GM19239 (cell line): ENCODE measurements at regions not wholly inside any gene's neighbourhood (a gene's known extent, or its start where the extent isn't known, plus 50 kb on each side); places are given as distances from the start of the nearest gene placed in this dataset.

Experiments
- DNase-seq: peaks from one replicate; pipeline ENCODE4 v3.0.0; 2011; ENCODE audit warnings: low spot score; ENCODE audit not compliant: insufficient read length
- FAIRE-seq: peaks from 2 replicates; lab custom pipeline; 2011; peaks lifted over from hg19 to GRCh38; lab: Jason Lieb, UNC

DNA sequence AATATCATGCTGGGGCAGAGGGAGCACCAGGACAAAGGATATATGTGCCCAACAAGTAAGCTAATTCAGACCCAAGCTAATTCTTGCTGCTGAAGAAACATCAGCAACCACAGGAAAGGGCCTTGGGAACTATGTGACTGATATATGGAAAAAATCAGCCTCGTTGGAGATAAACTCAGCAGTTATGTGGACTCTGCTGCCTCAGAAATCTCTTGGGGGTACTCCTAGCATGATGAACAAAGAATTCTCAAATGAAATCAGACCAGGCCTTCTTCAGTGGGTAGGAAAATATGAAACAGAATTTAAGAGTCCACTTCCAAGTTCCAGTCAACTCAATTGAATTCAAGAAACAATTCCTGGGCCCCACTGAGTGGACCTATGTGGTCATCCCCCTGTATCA lies 367.9 kb downstream of the TNS1 start:
- FAIRE-seq: no peak
- no peak for DNase-seq

DNA sequence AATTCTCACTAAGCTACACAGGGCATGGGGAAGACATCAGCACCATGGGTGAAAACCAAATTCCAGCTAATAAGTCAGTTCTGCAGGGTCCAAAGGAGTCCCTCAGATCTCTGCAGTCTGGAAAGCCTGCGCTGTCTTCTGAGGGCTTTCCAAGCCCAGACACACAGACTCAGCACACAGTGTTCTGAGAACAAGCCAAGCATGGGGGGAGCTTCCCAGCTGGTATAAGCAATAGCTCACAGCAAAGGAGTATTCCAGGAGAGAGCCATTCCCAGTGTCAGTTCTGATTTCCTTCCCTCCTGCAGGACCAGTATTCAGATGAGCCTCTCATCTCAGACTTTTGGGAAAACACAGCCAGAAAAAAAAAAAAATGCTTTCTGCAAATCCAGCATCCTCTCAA lies 370.8 kb downstream of the TNS1 start:
- FAIRE-seq: no peak
- no peak for DNase-seq

DNA sequence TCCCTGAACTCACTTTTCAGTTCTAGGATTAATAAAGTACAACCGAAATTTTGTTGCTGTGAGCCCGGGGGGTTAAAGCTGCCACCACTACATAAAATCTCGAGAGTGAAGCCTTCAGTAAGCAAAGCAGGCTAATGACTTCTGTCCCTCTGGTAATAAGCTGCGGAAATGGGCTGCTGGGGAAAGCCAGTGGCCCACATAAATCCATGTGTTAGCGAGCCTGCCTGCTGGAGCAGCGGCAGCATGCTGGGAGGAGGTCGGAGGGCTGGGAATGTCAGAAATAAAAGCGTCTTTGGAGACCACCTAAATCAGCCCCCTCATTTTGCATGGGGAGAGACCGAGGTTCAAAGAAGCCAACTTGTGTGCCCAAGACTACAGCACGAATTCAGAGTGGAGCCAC lies 371.7 kb downstream of the TNS1 start:
- FAIRE-seq (no peak), DNase-seq (no peak)

DNA sequence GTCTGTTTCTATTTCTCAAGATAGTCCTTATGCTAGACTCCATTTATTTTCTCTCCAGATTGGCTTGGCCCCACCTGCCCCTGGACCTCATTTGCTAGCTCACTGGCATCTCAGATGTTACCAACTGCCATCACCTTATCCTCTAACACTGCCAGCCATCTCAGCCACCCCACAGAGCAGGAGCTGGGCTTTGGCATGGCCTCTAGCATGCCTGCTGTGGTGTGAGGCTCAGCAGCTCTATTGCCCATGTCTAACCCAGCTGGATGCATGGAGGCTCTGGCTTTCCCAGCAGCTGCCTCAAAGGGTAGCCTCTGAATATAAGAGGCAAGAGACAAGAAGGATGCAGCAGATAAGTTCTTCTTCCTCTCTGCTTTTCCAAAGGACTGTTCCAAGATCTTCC lies 373.4 kb downstream of the TNS1 start:
- no peak for FAIRE-seq
- DNase-seq: no peak

DNA sequence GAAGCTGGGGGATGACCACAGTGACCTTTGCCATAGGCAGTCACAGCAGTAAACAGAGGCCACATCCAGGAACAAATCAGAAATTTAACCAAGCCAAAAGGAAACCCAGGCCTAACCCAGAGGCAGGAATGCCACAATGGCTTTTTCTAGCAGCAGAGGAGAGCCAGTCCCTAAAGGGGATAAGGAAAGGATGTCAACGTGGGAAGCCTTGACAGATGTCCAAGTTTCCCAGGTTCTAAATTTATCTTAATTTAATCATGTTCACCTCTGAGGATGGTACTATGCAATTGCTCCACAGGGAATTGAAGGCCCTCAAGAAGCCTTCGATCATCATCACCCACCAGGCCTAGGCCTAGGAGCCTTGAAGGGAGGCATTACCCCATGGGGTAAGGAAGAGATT lies 374.7 kb downstream of the TNS1 start:
- no peak for DNase-seq
- no peak for FAIRE-seq

DNA sequence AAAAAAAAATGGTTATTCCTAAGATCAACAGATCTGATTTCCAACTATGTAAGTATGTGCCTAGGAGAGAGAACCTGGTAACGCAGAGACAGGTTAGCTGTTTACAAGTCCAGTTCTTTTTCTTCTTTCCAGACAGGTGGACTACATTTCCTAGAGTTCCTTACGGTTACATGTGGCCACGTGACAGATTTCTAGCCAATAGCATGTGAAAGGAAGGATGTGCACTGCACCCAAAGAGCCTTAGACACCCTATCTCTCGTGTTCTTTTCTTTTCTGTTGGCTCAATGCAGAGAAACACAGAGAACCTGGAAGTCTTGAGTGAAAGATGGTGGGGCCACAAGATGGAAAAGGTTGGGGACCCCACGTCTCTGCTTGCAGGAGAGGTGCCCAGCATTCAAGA lies 375.9 kb downstream of the TNS1 start:
- FAIRE-seq (no peak), DNase-seq (no peak)

DNA sequence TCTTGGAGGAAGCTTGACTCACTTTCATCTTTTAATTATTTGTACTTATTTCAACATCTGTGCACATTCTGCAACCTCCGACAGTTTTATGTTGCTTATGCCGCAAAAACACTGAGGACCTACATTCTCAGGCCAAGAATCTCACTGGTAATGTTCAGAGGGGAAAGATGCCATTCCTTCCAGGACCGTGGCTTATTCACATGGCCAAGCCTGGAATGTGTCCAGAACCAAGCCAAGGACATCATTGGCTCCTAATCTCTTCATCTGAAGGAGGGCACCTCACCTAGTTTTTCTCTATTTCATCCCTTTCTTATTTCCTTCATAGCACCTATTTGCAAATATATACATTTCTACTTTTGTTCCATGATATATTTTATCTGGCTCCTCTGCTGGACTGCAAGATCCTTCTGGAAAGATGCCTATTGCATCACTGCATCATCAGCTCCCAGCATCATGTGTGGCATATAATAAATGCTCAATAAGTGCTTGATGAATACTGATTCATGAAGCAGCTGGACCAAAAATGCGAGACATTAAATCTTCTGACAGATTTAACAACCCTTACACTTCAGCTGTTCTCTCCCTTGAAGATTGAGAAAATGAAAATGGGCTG lies 377.1 kb downstream of the TNS1 start:
- DNase-seq (no peak), FAIRE-seq (no peak)

DNA sequence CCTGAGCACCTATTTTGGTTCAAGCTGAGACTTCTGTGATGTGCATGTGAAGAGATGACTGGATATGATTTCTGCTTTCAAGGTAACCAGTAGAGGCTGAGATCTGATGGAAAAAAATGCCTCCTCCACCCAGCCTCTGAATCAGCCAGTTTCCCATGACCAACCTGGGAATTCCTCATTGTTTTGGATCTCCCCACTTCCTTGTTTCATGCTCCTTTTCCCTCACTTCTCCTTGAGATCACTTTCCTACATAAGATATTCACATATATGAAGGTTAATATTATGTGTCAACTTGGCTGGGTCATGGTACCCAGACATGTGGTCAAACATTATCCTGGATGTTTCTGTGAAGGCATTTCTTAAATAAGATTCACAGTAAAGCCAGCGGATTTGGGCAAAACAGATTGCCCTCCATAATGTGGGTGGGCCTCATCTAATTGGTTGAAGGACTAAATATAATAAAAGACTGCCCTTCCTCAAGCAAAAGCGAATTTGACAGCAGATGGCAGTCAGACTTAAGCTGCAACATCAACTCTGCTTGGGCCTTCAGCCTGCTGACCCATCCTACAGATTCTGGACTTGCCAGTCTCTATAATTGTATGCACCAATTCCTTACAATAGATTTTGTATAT lies 379.4 kb downstream of the TNS1 start:
- no peak for FAIRE-seq
- no peak for DNase-seq

DNA sequence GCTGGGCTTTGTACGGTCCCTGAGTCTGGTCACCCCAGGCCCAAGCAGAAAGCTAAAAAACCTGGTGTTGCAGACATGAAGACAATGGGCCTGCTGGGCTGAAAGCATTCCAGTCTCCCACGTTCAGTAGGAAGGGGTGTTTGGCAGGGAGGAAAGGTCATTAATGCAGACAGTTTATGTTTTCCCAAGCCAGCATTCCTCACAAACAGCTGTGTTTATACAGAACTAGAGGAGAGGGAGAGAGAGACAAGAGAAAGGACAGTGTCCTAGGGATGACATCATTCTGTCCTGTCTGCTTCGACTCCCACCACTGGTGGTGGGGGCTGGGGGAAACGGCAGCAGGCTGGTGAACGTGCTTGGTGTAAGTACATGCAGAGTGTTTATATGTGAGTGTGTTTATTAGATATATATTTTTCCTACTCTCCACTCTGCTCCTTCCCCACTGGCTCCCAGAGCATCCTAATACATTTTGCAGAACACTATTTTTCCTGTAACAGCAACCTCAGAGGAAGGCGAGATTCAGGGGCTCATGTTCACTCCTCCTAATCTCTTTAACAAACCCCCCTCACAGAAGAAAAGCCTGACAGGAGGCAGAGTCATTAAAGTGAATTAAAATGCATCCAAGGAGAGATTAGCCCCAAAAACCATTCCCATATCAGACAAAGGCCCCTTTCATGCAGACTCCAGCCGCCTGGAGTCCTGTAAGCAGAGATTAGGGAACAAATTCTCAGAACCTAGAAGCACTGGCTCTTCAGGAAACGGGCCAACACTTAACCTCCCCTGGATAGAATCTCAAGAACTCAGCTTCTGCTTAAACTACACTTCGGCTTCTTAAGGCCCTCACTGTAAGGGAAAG lies 380.4 kb downstream of the TNS1 start:
- DNase-seq: no peak
- FAIRE-seq: no peak

DNA sequence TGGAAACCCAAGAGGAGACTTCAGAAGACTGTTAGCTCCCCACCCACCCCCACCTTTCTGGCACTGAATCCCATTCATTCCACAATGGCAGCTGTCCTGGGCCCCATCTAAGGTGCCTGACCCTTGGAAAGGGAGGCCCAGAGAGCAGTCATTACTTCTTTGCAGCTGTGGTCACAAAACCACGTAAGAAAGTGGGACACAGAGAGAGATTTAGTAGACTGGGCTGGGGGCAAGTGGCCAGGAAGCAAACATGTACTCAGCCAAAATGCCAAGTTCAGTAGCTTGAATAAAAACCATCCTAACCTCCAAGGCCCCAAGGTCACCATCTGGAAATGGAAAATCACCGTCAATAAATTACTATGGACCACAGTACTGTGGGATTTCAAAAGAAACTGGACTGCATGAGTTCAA lies 381.4 kb downstream of the TNS1 start:
- FAIRE-seq: no peak
- no peak for DNase-seq

DNA sequence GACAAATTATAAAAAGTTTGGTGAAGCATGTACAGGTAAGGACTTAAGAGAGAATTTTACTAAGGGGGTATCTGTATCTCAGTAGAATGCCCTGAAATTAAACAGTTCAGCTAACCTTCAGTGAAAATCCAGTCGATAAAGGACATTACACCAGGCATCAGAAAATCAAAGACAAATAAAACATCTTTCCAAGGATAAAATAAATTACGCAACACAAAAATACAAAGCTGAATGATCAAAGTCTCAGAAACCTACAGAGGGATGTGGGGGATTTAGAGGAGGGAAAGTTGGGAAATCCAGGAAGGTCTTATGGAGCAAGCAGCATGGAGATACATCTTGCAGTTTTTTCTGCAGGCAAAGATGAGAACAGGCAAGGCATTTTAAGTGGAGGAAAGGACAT lies 384.1 kb downstream of the TNS1 start:
- FAIRE-seq: no peak

DNA sequence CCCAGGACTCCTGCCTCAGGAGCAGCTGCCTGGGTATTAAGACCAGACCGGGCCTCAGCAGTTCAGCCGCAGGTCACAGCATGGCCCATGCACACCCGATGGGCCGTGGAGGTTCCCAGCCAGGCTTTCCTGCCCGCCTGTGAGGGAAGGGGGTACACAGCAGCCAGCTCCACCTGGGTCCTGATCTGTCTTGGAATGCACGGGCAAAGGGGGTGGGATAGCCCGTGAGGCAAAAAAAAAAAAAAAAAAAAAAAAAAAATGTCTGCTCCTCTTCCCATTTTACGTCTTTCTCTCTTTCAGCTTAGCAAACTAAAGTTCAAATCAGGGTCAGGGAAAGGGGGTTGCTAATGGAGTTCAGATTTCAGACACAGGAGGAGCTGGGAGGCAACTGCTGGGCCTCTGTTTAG lies 385.2 kb downstream of the TNS1 start:
- no peak for DNase-seq
- no peak for FAIRE-seq

More for the DNA sequence above, 384.1 kb downstream of the TNS1 start:
- no peak for DNase-seq

DNA sequence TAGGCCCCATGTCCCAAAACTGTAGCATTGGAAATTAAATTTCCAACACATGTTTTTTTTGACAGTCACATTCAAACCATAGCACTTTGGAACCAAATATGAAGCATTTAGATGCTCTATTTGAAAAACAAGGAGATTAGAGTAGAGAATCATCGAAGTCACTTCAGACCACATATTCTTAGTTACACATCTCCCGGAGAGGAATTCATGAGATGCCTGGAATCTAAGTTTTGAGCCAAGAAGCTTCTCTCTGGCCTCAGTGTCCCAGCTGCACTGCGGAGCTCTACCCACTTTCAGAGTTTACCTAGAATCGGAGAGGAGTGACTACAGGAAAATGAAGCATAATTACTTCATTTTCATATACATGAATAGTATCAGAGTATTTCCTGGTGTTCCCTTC lies 385.9 kb downstream of the TNS1 start:
- FAIRE-seq (no peak), DNase-seq (no peak)

DNA sequence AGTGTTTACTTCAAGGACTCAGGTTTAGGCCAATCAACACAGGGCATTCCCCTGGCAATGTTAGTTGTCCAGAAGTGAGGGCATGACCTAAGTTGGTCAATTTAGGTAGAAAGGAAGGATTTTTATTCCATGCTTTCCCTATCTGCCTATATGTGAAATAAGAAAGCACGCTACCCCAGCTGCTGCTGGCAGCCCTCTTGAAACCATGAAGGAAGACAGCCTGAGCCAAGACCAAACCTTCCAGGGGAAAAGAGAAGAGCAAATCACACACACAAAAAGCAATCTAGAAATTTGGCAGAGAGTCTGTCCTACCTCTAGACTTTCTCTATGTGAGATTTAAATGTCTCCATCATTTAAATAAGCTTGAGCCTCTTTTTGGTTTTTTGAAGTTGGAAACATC lies 387.6 kb downstream of the TNS1 start:
- DNase-seq: no peak
- no peak for FAIRE-seq

DNA sequence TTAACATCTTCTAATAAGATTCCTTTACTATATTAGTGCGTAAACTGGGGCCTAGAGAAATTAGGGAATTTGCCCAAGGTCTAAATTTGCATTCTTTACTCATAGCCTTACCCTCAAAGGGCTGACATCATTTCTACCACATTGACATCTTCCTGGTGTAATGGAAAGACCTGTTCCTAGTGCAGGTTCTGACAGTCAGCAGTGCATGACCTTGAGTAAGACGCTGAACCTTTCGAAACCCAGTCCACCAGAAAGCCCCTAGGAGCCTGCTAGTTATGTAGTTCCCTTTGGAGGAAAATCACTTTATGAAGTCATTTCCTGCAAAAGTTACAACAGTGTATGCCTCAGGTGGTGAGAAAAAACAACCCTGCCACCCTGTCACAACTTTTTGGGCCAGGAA lies 388.3 kb downstream of the TNS1 start:
- FAIRE-seq (no peak), DNase-seq (no peak)

DNA sequence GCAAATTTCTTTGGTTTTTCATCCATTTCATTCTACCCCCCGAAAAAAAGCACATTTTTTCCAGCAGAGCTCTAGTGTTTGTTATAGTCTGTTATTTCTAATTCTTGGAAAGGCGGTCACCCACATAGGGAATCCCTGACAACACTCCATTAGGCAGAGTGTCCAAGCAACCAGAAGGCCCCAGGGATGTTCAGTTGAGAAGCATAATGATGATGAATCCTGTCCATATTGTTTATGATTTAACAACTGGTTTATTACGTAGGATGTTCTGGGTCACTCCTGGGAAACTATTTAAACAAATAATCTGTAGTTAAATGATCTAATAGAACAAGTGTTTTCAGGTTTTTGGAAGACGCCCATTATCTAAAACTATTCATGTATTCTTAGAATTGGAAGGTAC lies 388.7 kb downstream of the TNS1 start:
- DNase-seq (no peak), FAIRE-seq (no peak)

DNA sequence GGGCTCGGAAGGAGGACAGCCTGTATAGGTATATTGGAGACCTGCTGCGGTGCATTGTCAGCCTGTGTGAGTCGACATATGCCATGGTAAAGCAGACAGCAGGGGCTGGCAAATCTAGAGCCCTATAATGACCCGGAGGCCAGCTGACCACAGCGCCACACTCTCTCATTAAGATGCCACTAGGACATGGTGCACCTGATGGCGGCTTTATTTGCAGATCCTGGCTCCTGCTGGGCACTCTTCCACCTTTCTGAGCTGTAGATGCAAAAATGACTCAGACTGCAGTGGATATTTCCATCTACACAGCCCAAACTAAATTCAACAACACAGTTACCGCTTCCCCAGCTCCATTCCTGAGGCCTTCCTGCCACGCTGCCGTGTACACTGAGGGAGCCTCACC lies 389.9 kb downstream of the TNS1 start:
- FAIRE-seq (no peak), DNase-seq (no peak)

DNA sequence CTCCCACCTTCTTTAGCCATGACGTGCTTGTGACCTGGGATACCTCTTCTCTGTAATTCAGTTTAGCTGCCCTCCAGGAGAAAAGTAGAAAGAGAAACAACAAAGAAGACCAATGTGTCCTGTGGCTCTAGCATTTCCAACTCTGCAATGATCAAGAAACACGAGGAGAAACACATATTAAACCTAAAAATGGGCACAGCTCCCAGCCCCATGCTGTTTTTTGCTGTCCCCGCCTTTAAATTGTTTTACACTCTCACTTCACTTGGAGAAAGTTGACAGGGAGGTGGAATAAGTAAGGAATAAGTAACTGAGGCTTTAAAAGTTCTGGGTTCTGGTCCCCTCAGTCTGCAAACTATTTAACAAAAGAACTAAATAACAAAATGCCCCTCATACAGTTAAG lies 390.6 kb downstream of the TNS1 start:
- DNase-seq (no peak), FAIRE-seq (no peak)

DNA sequence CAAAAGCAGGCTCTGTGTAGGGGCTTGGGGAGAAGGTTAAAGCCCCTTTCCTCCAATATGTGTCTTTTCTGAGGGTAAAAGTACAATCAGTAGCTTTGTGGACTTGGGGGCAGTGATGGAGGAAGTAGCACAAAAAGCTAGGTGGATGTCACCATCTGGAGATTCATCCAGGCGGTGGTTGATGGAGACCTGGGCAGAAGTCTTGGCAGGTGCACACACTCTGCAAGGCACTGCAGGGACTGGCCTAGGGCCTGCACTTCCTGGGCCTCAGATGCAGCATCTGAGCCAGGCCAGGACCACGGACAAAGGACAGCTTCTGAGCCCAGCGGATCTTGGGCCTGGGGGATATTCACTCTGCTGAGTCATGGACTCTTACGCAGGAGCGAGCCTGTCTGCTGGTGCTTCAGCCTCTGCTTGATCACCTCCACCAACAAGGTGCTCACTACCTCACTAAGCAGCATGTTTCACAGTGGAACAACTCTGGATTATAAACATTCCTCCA lies 391.1 kb downstream of the TNS1 start:
- FAIRE-seq (no peak), DNase-seq (no peak)

DNA sequence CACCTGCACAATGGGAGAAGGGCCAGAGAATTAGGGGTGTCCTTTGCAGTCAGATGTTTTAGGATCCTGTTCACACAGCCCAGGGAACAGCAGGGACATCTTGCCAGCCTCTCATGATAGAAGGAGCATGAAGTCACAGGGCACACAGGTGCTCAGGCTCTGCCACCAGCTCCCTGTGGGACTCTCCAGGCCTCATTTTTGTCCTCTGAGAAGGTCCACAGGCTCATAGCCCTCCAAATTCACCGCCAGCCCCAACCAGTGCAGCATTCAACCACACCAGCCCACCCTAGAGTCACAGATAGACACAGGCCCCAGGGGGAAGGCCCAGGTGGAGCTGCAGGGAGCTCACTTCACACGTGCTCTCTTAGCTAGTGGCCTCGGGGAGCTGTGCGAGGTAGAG lies 391.7 kb downstream of the TNS1 start:
- FAIRE-seq (no peak), DNase-seq (no peak)

DNA sequence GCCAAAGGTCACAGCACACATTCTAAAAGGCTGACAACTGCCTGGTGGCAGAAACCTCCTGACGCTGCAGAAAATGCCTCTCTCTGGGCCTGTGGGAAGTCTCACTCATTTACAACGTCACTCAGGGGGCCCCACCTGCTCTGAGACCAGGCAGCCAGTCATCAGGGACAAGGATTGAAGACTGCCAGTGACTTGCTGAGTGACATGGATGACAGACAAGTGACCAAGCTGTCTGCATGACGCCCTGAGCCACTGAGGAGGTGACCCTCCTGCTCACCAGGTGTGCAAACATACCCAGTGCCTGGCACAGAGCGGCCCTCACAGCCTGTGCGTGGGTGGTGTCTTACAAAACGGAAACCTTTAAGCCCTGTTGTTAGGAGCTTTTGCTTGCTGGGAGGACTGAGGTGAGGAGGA lies 392.4 kb downstream of the TNS1 start:
- FAIRE-seq (peak; percentile 8), DNase-seq (peak; percentile 13)
